A673 (cell line): ENCODE measurements at regions not wholly inside any gene's neighbourhood (a gene's known extent, or its start where the extent isn't known, plus 50 kb on each side); places are given as distances from the start of the nearest gene placed in this dataset.
"Not testable (repeated sequence)": the region's sequence is repeated elsewhere in the genome, so short reads cannot be mapped to it uniquely, and the experiment has no call there.

Source experiments
- BruUV-seq: library from RNA; stranded (reverse); fragments of 400-500 nt; replicated peaks from 2 replicates; lab custom pipeline; 2021; lab: Mats Ljungman, UMichigan
- CTCF ChIA-PET: fragments of 300-600 bp; sonication (Branson Sonifier 250); formaldehyde crosslinking; loops from one replicate; lab custom pipeline; 2022; ENCODE audit warnings: antibody characterized with exemption; lab: Charles Lee
- POLR2A ChIA-PET: fragments of 300-600 bp; sonication (Branson Sonifier 250); formaldehyde crosslinking; loops from one replicate; lab custom pipeline; 2022; ENCODE audit warnings: antibody characterized with exemption; ENCODE audit not compliant: low non-redundant PET; lab: Charles Lee
- DNase-seq: peaks from one replicate; pipeline ENCODE4 v3.0.0-alpha.2; 2015; ENCODE audit warnings: low spot score
- H3K27ac ChIP-seq: fragments of 200-600 bp; sonication (generic); 2 replicates; pipeline ENCODE4 v1.5.1; 2016; ENCODE audit warnings: mixed run types, low read depth, mild to moderate bottlenecking, mixed read lengths, antibody characterized with exemption, low read length; ENCODE audit not compliant: poor library complexity, severe bottlenecking
- H3K27me3 ChIP-seq: fragments of 200-600 bp; sonication (generic); replicated peaks from 2 replicates; pipeline ENCODE4 v1.6.1; 2017; ENCODE audit warnings: mixed run types, low read depth, mild to moderate bottlenecking, mixed read lengths, antibody characterized with exemption, low read length; ENCODE audit not compliant: insufficient read depth, poor library complexity
- H3K36me3 ChIP-seq: fragments of 200-600 bp; sonication (generic); 2 replicates; pipeline ENCODE4 v1.6.1; 2016; ENCODE audit warnings: mixed run types, mild to moderate bottlenecking, mixed read lengths, antibody characterized with exemption, low read length; ENCODE audit not compliant: insufficient read depth, poor library complexity, severe bottlenecking
- H3K4me1 ChIP-seq: fragments of 200-600 bp; sonication (generic); 2 replicates; pipeline ENCODE4 v1.6.1; 2017; ENCODE audit warnings: mixed run types, mild to moderate bottlenecking, mixed read lengths, antibody characterized with exemption, low read length; ENCODE audit not compliant: insufficient read depth, poor library complexity, severe bottlenecking
- H3K4me3 ChIP-seq: fragments of 200-600 bp; sonication (generic); 2 replicates; pipeline ENCODE4 v1.5.1; 2016; ENCODE audit warnings: low read depth, mixed run types, mild to moderate bottlenecking, mixed read lengths, low read length; ENCODE audit not compliant: poor library complexity, severe bottlenecking
- H3K9me3 ChIP-seq: fragments of 200-600 bp; sonication (generic); 2 replicates; pipeline ENCODE4 v1.6.1; 2016; ENCODE audit warnings: mixed run types, low read depth, mild to moderate bottlenecking, mixed read lengths, antibody characterized with exemption, low read length; ENCODE audit not compliant: poor library complexity, severe bottlenecking
- EZH2 ChIP-seq: fragments of 200-600 bp; sonication (generic); IDR thresholded peaks from 2 replicates; pipeline ENCODE4 v1.6.1; 2017; ENCODE audit warnings: borderline replicate concordance, low read depth, mild to moderate bottlenecking, mixed read lengths, antibody characterized with exemption, low read length; ENCODE audit not compliant: poor library complexity, severe bottlenecking
- intact Hi-C: fragments of 100-400 bp; cut with micrococcal nuclease; formaldehyde crosslinking; loops from one replicate; pipeline ENCODE4 v1.10.0; 2022; ENCODE audit not compliant: unreplicated experiment
- TF ChIP-seq, protein P1 (sequence below): fragments of 300-800, 200-600 bp; sonication (generic); conservative IDR thresholded peaks from 2 replicates; pipeline ENCODE4 v1.5.1; 2017; ENCODE audit warnings: low read depth, mild to moderate bottlenecking, antibody characterized with exemption, low read length, moderate library complexity, mixed read lengths

DNA sequence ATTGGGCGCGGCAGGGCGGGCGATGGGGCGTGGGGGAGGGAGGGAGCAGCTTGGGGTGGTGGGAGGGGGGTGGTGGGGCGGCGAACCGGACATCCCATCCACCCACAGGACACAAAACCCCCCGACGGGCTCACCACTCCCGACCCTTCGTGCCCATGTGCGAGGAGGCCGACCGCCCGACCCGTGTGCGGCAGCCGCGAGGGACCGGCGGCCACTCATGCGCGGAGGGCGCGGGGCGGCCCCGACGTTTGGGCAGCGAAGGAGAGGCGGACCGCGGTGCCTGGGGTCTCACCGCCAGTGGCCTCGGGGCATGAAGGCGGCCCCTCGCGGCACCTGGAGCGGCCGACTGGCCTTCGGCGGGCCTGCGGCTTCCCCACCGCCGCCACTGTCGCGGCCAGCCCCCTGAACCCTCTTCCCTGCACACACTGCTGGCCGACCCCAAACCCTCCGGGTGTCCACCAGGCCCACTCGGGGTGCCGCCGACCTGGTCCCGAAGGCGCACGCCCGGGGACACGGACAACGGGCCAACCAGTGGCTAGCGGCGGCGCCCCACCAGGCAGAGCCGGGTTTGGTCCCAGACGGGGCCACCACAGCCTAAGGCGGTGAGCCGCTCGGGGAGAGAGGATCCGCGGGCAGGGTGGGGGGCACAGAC is 94.6 kb upstream of the ANKRD30BL start:
- CTCF ChIA-PET: no interaction called here
- TF ChIP-seq, protein P1, sequence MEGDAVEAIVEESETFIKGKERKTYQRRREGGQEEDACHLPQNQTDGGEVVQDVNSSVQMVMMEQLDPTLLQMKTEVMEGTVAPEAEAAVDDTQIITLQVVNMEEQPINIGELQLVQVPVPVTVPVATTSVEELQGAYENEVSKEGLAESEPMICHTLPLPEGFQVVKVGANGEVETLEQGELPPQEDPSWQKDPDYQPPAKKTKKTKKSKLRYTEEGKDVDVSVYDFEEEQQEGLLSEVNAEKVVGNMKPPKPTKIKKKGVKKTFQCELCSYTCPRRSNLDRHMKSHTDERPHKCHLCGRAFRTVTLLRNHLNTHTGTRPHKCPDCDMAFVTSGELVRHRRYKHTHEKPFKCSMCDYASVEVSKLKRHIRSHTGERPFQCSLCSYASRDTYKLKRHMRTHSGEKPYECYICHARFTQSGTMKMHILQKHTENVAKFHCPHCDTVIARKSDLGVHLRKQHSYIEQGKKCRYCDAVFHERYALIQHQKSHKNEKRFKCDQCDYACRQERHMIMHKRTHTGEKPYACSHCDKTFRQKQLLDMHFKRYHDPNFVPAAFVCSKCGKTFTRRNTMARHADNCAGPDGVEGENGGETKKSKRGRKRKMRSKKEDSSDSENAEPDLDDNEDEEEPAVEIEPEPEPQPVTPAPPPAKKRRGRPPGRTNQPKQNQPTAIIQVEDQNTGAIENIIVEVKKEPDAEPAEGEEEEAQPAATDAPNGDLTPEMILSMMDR: no peak
- TF ChIP-seq EZH2: no peak
- H3K9me3 ChIP-seq: no peaks in the 10 kb centered on the region
- DNase-seq: no peak
- intact Hi-C loops: no loop called here
- no peaks in the 10 kb centered on the region for H3K4me1 ChIP-seq
- no peak overlapping the region for H3K27ac ChIP-seq
- no peaks in the 10 kb centered on the region for H3K36me3 ChIP-seq
- H3K4me3 ChIP-seq: peak overlapping the region; percentile 50
- POLR2A ChIA-PET: no interaction called here
- H3K27me3 ChIP-seq: no peaks in the 10 kb centered on the region
- BruUV-seq: no TSS peak

DNA sequence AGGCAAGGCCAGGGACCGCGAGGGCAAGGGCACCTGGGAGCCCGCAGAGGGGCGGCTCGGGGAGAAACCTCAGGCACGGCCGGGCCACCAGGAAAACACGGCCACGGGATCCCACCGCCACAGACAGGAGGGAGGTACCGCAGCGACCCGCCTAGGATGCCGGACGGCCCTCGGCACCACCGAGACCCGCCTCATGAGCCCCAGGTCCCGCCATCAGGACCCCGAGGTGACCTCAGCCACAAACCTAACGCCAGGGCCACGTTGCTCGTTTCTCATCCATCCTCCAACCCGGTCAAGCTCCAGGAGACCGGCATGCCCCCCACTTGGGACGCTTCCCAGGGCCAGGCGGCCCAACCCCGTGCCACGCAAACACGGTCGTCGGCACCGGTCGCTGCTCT is 95.2 kb upstream of the ANKRD30BL start:
- H3K27ac ChIP-seq: peak overlapping the region; percentile 37
- H3K4me1 ChIP-seq, H3K9me3 ChIP-seq, BruUV-seq, POLR2A ChIA-PET, H3K27me3 ChIP-seq, intact Hi-C loops, CTCF ChIA-PET, H3K36me3 ChIP-seq, DNase-seq: not testable (repeated sequence)
- peak overlapping the region; percentile 50 for H3K4me3 ChIP-seq

DNA sequence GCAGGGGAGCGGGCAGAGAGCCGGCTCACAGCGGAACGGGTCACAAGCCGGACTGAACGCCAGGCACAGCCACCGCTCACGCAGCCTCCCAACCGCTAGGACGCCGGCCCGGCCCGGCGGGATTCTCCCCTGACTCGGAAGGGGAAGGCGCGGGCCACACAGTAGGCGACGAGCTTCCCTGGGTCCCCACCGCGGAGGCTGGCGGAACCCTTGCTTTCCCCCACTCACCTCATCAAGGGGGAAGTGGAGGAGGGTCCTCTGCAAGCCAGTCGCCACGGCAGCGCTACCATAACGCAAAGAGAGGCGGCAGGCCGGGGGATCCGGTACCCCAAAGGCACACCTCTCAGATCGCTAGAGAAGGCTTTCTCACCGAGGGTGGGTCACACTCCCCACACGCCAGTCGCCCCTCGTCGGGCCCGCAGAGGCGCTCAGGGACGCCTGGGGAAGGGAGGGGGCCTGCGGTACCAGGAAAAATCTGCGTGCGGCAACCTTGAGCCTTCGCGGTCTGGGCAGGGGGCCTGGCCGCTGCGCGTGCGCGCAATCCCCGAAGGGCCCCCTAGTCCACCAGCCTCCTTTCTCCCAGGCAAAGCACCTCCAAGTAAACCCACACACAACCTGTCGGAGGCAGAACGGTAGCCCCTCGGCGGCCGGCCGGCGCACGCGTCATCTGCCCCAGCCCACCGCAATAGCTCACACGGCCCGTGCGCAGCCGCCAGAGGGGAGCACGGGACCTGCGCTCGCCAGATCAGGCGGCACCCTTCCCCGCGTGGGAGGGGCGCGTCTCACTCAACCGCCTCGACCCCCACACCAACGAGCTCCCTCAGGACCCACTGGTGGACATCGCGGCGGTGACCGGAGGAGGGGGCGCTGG is 95.8 kb upstream of the ANKRD30BL start:
- intact Hi-C loops, H3K4me1 ChIP-seq, H3K27me3 ChIP-seq, BruUV-seq, CTCF ChIA-PET, POLR2A ChIA-PET, H3K36me3 ChIP-seq, H3K9me3 ChIP-seq: not testable (repeated sequence)
- DNase-seq: peak; percentile 45
- peak overlapping the region; percentile 50 for H3K4me3 ChIP-seq
- peak overlapping the region; percentile 37 for H3K27ac ChIP-seq

DNA sequence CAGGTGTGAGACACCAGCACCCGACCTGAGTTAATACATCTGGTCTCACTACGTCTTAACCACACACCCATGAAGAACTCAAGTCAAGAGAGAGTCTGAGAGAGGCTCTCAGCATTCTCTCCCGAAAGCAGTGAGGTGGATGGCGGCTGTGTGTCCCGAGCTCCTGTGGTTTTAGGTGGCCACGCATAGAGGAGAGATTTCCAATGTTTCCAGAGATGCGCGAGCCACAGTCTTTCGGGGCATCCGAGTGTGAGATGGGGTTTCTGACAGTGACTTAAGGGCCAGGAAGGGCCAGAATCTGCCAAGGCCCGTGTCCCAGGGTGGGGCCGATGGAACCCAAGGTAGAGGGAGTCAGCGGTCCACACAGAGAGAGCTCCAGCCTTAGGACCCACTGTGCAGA is 97.5 kb upstream of the ANKRD30BL start:
- intact Hi-C loops, H3K4me1 ChIP-seq, H3K9me3 ChIP-seq, POLR2A ChIA-PET, H3K27me3 ChIP-seq, H3K27ac ChIP-seq, H3K36me3 ChIP-seq, DNase-seq, H3K4me3 ChIP-seq, CTCF ChIA-PET, BruUV-seq: not testable (repeated sequence)

DNA sequence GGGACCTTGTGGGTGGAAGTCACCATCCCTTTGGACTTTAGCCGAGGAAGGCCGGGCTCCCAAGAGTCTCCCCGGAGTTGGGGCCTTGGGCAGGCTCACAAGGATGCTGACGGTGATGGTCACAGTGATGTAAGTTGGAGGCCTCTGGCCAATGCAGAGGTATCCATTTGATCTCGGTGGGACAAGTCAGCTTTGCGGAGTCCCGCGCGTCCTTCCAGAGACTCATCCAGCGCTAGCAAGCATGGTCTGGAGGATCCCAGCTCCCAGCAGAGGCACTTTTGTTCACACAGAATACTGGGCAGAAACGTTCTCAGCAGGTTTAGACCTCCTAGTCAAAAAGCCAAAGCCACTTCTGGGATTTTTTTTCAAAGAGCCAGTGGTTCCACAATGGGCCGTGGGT is 103.8 kb upstream of the ANKRD30BL start:
- DNase-seq, BruUV-seq, POLR2A ChIA-PET, H3K4me3 ChIP-seq, CTCF ChIA-PET, H3K27ac ChIP-seq, H3K9me3 ChIP-seq, H3K4me1 ChIP-seq, H3K36me3 ChIP-seq, H3K27me3 ChIP-seq, intact Hi-C loops: not testable (repeated sequence)
